ENCODE measurements at regions not wholly inside any gene's neighbourhood (a gene's known extent, or its start where the extent isn't known, plus 50 kb on each side); places are given as distances from the start of the nearest gene placed in this dataset.

DNA sequence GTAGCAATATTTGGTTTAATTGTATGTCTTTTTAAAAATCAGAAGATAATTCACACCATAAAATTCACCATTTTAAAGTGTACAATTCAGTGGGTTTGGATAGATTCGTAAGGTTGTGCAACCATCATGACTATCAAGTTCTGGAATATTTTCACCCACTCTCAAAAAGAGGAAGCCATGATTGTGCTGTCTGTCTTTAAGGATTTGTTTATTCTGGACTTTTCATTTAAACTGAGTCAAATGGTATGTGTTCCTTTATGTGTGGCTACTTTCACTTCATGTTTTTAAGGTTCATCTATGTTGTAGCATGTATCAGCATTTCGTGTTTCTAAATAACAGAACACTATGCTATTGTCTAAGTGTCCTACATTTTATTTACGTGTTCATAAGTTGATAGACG lies 68.1 kb upstream of the CPHXL start:
- TF ChIP-seq, protein P1, sequence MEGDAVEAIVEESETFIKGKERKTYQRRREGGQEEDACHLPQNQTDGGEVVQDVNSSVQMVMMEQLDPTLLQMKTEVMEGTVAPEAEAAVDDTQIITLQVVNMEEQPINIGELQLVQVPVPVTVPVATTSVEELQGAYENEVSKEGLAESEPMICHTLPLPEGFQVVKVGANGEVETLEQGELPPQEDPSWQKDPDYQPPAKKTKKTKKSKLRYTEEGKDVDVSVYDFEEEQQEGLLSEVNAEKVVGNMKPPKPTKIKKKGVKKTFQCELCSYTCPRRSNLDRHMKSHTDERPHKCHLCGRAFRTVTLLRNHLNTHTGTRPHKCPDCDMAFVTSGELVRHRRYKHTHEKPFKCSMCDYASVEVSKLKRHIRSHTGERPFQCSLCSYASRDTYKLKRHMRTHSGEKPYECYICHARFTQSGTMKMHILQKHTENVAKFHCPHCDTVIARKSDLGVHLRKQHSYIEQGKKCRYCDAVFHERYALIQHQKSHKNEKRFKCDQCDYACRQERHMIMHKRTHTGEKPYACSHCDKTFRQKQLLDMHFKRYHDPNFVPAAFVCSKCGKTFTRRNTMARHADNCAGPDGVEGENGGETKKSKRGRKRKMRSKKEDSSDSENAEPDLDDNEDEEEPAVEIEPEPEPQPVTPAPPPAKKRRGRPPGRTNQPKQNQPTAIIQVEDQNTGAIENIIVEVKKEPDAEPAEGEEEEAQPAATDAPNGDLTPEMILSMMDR (IDR thresholded peaks at IDR 0.05; ENCODE audit: insufficient read depth, low read depth, low read length) = no peak
- TF ChIP-seq EZH2 (IDR thresholded peaks at IDR 0.05; ENCODE audit: insufficient read depth, low read length) = no peak
- no peak overlapping the region for H3K4me2 ChIP-seq (ENCODE audit: low read length)
- no peaks in the 10 kb centered on the region for H3K36me3 ChIP-seq (ENCODE audit: insufficient read depth, low read length)
- Mint-ChIP-seq H3K27ac (ENCODE audit: unreplicated experiment) (no peak overlapping the region), H3K27me3 (ENCODE audit: low read depth, unreplicated experiment) (no peaks in the 10 kb centered on the region), H3K4me1 (ENCODE audit: low read depth, unreplicated experiment) (no peaks in the 10 kb centered on the region), H3K9me3 (ENCODE audit: unreplicated experiment) (peaks cover 2% of the 10 kb centered on the region), H3K36me3 (ENCODE audit: low read depth, unreplicated experiment) (no peaks in the 10 kb centered on the region), H3K4me3 (ENCODE audit: unreplicated experiment) (no peak overlapping the region)
- H2AFZ ChIP-seq (ENCODE audit: low read depth, low read length) = no peak overlapping the region
- no peaks in the 10 kb centered on the region for H3K4me1 ChIP-seq (ENCODE audit: insufficient read depth, low read length)
- no peaks in the 10 kb centered on the region for H4K20me1 ChIP-seq (ENCODE audit: insufficient read depth, low read length)
- no peak for DNase-seq (ENCODE audit: low read depth)
- no peaks in the 10 kb centered on the region for H3K9me3 ChIP-seq (ENCODE audit: insufficient read depth, low read depth, low read length)
- no peak for FAIRE-seq
- no peaks in the 10 kb centered on the region for H3K79me2 ChIP-seq (ENCODE audit: insufficient read depth, low read length)
- no peak overlapping the region for H3K9ac ChIP-seq (ENCODE audit: low read length)
- no peak overlapping the region for H3K27ac ChIP-seq (ENCODE audit: low read depth, low read length)
- H3K4me3 ChIP-seq (ENCODE audit: insufficient read depth, low read depth, low read length) = no peak overlapping the region
- no peaks in the 10 kb centered on the region for H3K27me3 ChIP-seq (ENCODE audit: insufficient read depth, low read length)

DNA sequence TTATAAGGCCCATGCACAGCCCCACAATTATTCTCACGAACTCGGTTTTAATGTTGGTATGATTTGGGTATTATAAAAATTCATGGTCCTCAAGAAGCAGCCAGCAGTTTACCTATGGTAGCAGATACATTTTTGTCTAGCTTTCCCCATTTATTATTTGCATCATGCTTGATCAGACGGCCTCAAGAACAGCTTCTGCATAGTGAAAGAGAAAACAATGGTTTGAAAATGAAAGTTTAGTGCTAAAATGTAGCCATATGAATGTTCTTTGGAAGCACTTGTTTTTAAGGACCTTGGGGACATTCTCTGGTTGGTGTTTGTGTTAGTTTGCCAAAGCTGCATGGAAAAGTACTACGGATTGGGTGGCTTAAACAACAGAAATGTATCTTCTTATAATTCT lies 72.4 kb upstream of the CPHXL start:
- H3K27me3 ChIP-seq (ENCODE audit: insufficient read depth, low read length) = no peaks in the 10 kb centered on the region
- H3K79me2 ChIP-seq (ENCODE audit: insufficient read depth, low read length) = no peaks in the 10 kb centered on the region
- Mint-ChIP-seq H3K4me1 (ENCODE audit: low read depth, unreplicated experiment) (no peaks in the 10 kb centered on the region), H3K9me3 (ENCODE audit: unreplicated experiment) (peaks cover 2% of the 10 kb centered on the region), H3K36me3 (ENCODE audit: low read depth, unreplicated experiment) (no peaks in the 10 kb centered on the region), H3K4me3 (ENCODE audit: unreplicated experiment) (no peak overlapping the region), H3K27me3 (ENCODE audit: low read depth, unreplicated experiment) (no peaks in the 10 kb centered on the region), H3K27ac (ENCODE audit: unreplicated experiment) (no peak overlapping the region)
- no peak overlapping the region for H3K4me2 ChIP-seq (ENCODE audit: low read length)
- no peak overlapping the region for H2AFZ ChIP-seq (ENCODE audit: low read depth, low read length)
- H3K36me3 ChIP-seq (ENCODE audit: insufficient read depth, low read length) = no peaks in the 10 kb centered on the region
- no peak overlapping the region for H3K9ac ChIP-seq (ENCODE audit: low read length)
- no peak for TF ChIP-seq EZH2 (IDR thresholded peaks at IDR 0.05; ENCODE audit: insufficient read depth, low read length)
- TF ChIP-seq, protein P1 (IDR thresholded peaks at IDR 0.05; ENCODE audit: insufficient read depth, low read depth, low read length) = no peak
- H3K4me1 ChIP-seq (ENCODE audit: insufficient read depth, low read length) = no peaks in the 10 kb centered on the region
- no peak overlapping the region for H3K27ac ChIP-seq (ENCODE audit: low read depth, low read length)
- no peaks in the 10 kb centered on the region for H4K20me1 ChIP-seq (ENCODE audit: insufficient read depth, low read length)
- no peaks in the 10 kb centered on the region for H3K9me3 ChIP-seq (ENCODE audit: insufficient read depth, low read depth, low read length)
- DNase-seq (ENCODE audit: low read depth) (no peak), FAIRE-seq (no peak)
- H3K4me3 ChIP-seq (ENCODE audit: insufficient read depth, low read depth, low read length) = no peak overlapping the region

DNA sequence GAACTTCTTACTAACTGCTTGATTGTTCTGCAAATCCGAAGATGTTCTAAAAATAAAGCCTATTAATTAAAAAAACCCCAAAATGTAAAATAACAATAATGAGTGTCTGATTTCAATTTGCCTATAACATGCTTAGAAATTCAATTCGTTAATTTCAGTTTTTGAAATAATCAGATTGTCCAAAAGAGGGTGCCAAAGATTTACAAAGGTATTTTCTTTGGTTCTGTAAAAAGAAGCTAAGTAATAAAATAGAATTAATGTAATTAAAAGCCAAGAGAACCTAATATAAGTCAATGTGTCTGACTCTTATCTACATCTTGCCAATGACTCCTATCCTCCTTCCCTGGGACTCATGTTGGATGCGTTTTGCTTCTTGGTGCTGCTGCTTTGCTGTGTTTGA lies 75.0 kb upstream of the CPHXL start:
- no peaks in the 10 kb centered on the region for H3K79me2 ChIP-seq (ENCODE audit: insufficient read depth, low read length)

More for the DNA sequence above, 75.0 kb upstream of the CPHXL start:
- Histone ChIP-seq H3K9me3 (ENCODE audit: insufficient read depth, low read depth, low read length) (no peaks in the 10 kb centered on the region), H3K4me3 (ENCODE audit: insufficient read depth, low read depth, low read length) (no peak overlapping the region), H3K27ac (ENCODE audit: low read depth, low read length) (no peak overlapping the region), H2AFZ (ENCODE audit: low read depth, low read length) (no peak overlapping the region), H3K4me1 (ENCODE audit: insufficient read depth, low read length) (no peaks in the 10 kb centered on the region), H3K36me3 (ENCODE audit: insufficient read depth, low read length) (no peaks in the 10 kb centered on the region), H3K4me2 (ENCODE audit: low read length) (no peak overlapping the region), H4K20me1 (ENCODE audit: insufficient read depth, low read length) (no peaks in the 10 kb centered on the region), H3K9ac (ENCODE audit: low read length) (no peak overlapping the region), H3K27me3 (ENCODE audit: insufficient read depth, low read length) (no peaks in the 10 kb centered on the region)
- DNase-seq (ENCODE audit: low read depth) (no peak), FAIRE-seq (no peak)
- Mint-ChIP-seq H3K36me3 (ENCODE audit: low read depth, unreplicated experiment) (no peaks in the 10 kb centered on the region), H3K4me1 (ENCODE audit: low read depth, unreplicated experiment) (no peaks in the 10 kb centered on the region), H3K4me3 (ENCODE audit: unreplicated experiment) (no peak overlapping the region), H3K27ac (ENCODE audit: unreplicated experiment) (no peak overlapping the region), H3K27me3 (ENCODE audit: low read depth, unreplicated experiment) (peaks cover 2% of the 10 kb centered on the region), H3K9me3 (ENCODE audit: unreplicated experiment) (peaks cover 2% of the 10 kb centered on the region)
- TF ChIP-seq EZH2 (IDR thresholded peaks at IDR 0.05; ENCODE audit: insufficient read depth, low read length) = no peak
- TF ChIP-seq, protein P1 (IDR thresholded peaks at IDR 0.05; ENCODE audit: insufficient read depth, low read depth, low read length) = peak; percentile 12

All from astrocyte (in vitro differentiated cells and primary cell).